ENCODE measurements at regions not wholly inside any gene's neighbourhood (a gene's known extent, or its start where the extent isn't known, plus 50 kb on each side); places are given as distances from the start of the nearest gene placed in this dataset.

DNA sequence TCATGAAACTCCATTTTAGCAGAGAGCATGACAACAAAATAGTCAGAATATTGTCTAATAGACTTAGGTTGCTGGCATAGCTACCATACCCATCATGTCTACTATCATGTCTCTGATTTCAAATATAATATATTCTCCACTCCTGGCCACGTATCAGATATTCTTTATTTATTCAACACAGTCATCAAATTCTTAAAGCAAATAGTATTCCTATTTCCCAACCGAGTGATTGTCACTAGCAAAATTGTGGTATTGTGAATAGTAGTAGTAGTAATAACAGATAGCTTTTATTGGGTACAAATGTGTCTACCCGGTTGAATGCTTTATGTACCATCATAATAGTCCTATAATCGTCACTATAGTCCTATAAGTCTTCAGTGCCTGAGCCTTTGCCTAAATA is 918.6 kb downstream of the KCNMA1 start:
- H3K27ac Mint-ChIP-seq = no peak overlapping the region
- ChIA-PET CTCF (no interaction called here), POLR2A (no interaction called here)
- no peak overlapping the region for H3K4me2 ChIP-seq (replicated peaks; ENCODE audit: low read depth, low read length, poor library complexity, severe bottlenecking)
- ATAC-seq (ENCODE audit: low read depth) (no peak), DNase-seq (no peak)
- intact Hi-C loops (cut with micrococcal nuclease) = no loop called here
- H3K79me2 ChIP-seq (ENCODE audit: control insufficient read depth, insufficient read depth, low read length) = no peaks in the 10 kb centered on the region
- H3K4me3 ChIP-seq (ENCODE audit: control extremely low read depth in 1 of 5, extremely low read depth in 1 of 5, insufficient read depth in 1 of 5, low read depth in 2 of 5, low read length in 4 of 5) = no peak overlapping the region
- no peak overlapping the region for H3K4me3 Mint-ChIP-seq
- no peaks in the 10 kb centered on the region for H3K27me3 Mint-ChIP-seq
- no peaks in the 10 kb centered on the region for H3K36me3 ChIP-seq (replicated peaks in 1 of 2; ENCODE audit: control extremely low read depth in 1 of 2, control insufficient read depth in 1 of 2, extremely low read depth in 1 of 2, insufficient read depth in 2 of 2, low read length in 1 of 2)
- no peak overlapping the region for H3K9ac ChIP-seq (ENCODE audit: low read length)
- peaks cover 0 to 3% (median 0%) of the 10 kb centered on the region in 4 experiments for H3K27me3 ChIP-seq (replicated peaks in 1 of 4; ENCODE audit: control extremely low read depth in 1 of 4, control insufficient read depth in 3 of 4, insufficient read depth in 4 of 4, low read length in 3 of 4)
- no peaks in the 10 kb centered on the region for H3K9me3 Mint-ChIP-seq (ENCODE audit: insufficient read depth)
- H3K27ac ChIP-seq (ENCODE audit: low read length in 2 of 2) = no peak overlapping the region
- peaks cover 0 to 3% (median 0%) of the 10 kb centered on the region in 3 donors for H3K9me3 ChIP-seq (ENCODE audit: control extremely low read depth in 1 of 3, control insufficient read depth in 2 of 3, insufficient read depth in 1 of 3, low read length in 2 of 3)
- 56% methylated on average over 1 of the region's 4 CpGs for WGBS (ENCODE audit: insufficient coverage)
- H4K20me1 ChIP-seq (ENCODE audit: control insufficient read depth, insufficient read depth, low read length, poor library complexity, severe bottlenecking) = no peaks in the 10 kb centered on the region
- no peak for TF ChIP-seq EZH2 (IDR thresholded peaks at IDR 0.05; ENCODE audit: borderline replicate concordance, insufficient read depth, low read depth, low read length, poor library complexity, severe bottlenecking)
- TF ChIP-seq, protein P1, sequence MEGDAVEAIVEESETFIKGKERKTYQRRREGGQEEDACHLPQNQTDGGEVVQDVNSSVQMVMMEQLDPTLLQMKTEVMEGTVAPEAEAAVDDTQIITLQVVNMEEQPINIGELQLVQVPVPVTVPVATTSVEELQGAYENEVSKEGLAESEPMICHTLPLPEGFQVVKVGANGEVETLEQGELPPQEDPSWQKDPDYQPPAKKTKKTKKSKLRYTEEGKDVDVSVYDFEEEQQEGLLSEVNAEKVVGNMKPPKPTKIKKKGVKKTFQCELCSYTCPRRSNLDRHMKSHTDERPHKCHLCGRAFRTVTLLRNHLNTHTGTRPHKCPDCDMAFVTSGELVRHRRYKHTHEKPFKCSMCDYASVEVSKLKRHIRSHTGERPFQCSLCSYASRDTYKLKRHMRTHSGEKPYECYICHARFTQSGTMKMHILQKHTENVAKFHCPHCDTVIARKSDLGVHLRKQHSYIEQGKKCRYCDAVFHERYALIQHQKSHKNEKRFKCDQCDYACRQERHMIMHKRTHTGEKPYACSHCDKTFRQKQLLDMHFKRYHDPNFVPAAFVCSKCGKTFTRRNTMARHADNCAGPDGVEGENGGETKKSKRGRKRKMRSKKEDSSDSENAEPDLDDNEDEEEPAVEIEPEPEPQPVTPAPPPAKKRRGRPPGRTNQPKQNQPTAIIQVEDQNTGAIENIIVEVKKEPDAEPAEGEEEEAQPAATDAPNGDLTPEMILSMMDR (IDR thresholded peaks at IDR 0.05) = no peak
- no peaks in the 10 kb centered on the region for H3K4me1 ChIP-seq (ENCODE audit: control insufficient read depth in 2 of 2, insufficient read depth in 2 of 2, low read length in 2 of 2)
- H2AFZ ChIP-seq (ENCODE audit: insufficient read depth, low read depth, low read length, poor library complexity, severe bottlenecking) = no peak overlapping the region
- H3K4me1 Mint-ChIP-seq = no peaks in the 10 kb centered on the region

DNA sequence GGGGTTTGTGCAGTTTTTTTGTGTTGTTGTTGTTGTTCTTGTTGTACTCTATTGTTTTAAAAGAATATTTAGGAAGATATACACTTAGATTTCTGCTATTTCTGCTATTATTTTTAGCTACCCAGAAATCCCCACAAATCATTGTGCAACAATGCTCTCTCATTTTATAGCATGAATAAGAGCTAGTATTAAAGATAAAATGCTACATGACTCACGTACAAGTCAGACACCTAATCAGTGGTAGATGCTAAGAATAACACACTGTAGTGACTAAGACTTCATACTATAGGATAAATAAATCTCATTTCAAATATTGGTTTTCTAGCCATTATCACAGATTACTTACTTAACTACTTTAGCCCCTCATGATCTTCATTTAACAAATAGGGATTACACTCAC is 920.5 kb downstream of the KCNMA1 start:
- WGBS (ENCODE audit: insufficient coverage) = no CpG with 5 or more reads among the region's 1 CpG
- ChIA-PET CTCF (no interaction called here), POLR2A (no interaction called here)
- intact Hi-C loops (cut with micrococcal nuclease) = no loop called here
- Histone ChIP-seq H3K9me3 (ENCODE audit: control extremely low read depth in 1 of 3, control insufficient read depth in 2 of 3, insufficient read depth in 1 of 3, low read length in 2 of 3) (peaks cover 0 to 4% (median 0%) of the 10 kb centered on the region in 3 donors), H3K36me3 (replicated peaks in 1 of 2; ENCODE audit: control extremely low read depth in 1 of 2, control insufficient read depth in 1 of 2, extremely low read depth in 1 of 2, insufficient read depth in 2 of 2, low read length in 1 of 2) (no peaks in the 10 kb centered on the region), H3K4me1 (ENCODE audit: control insufficient read depth in 2 of 2, insufficient read depth in 2 of 2, low read length in 2 of 2) (no peaks in the 10 kb centered on the region), H3K27me3 (replicated peaks in 1 of 4; ENCODE audit: control extremely low read depth in 1 of 4, control insufficient read depth in 3 of 4, insufficient read depth in 4 of 4, low read length in 3 of 4) (no peaks in the 10 kb centered on the region), H3K79me2 (ENCODE audit: control insufficient read depth, insufficient read depth, low read length) (no peaks in the 10 kb centered on the region), H4K20me1 (ENCODE audit: control insufficient read depth, insufficient read depth, low read length, poor library complexity, severe bottlenecking) (no peaks in the 10 kb centered on the region), H3K4me3 (ENCODE audit: control extremely low read depth in 1 of 5, extremely low read depth in 1 of 5, insufficient read depth in 1 of 5, low read depth in 2 of 5, low read length in 4 of 5) (no peak overlapping the region), H2AFZ (ENCODE audit: insufficient read depth, low read depth, low read length, poor library complexity, severe bottlenecking) (no peak overlapping the region), H3K4me2 (replicated peaks; ENCODE audit: low read depth, low read length, poor library complexity, severe bottlenecking) (no peak overlapping the region), H3K27ac (ENCODE audit: low read length in 2 of 2) (no peak overlapping the region), H3K9ac (ENCODE audit: low read length) (no peak overlapping the region)
- ATAC-seq (ENCODE audit: low read depth) (no peak), DNase-seq (no peak)
- Mint-ChIP-seq H3K9me3 (ENCODE audit: insufficient read depth) (no peaks in the 10 kb centered on the region), H3K27me3 (no peaks in the 10 kb centered on the region), H3K27ac (no peak overlapping the region), H3K4me1 (no peaks in the 10 kb centered on the region), H3K4me3 (no peak overlapping the region)
- TF ChIP-seq EZH2 (IDR thresholded peaks at IDR 0.05; ENCODE audit: borderline replicate concordance, insufficient read depth, low read depth, low read length, poor library complexity, severe bottlenecking) = no peak
- TF ChIP-seq, protein P1 (IDR thresholded peaks at IDR 0.05) = no peak

Measured in B cell (primary cell).